ENCODE measurements at regions not wholly inside any gene's neighbourhood (a gene's known extent, or its start where the extent isn't known, plus 50 kb on each side); places are given as distances from the start of the nearest gene placed in this dataset.

- TF ChIP-seq RAD21 (conservative IDR thresholded peaks at IDR 0.05 in 1 of 2, IDR thresholded peaks at IDR 0.05 in 1 of 2) (0 out of 5 replicates have a peak, but pooled peaks of 1 of the 2 experiments have one; percentile 13), CTCF (IDR thresholded peaks at IDR 0.05) (no peak), E2F6 (IDR thresholded peaks at IDR 0.05; ENCODE audit: borderline replicate concordance, low read depth) (no peak)
These were observed 545.0 kb downstream of the ZPLD1 start for GRCh38 chr3:102979682-102980354.

Data from A549 (cell line).